Sigmoid colon (tissue), 6 donors: ENCODE measurements at regions not wholly inside any gene's neighbourhood (a gene's known extent, or its start where the extent isn't known, plus 50 kb on each side); places are given as distances from the start of the nearest gene placed in this dataset.

Source experiments
- DNase-seq: peaks from one replicate; pipeline ENCODE4 v3.0.0-alpha.2; 2019
- H3K27ac ChIP-seq, 4 donors: fragments of 200-600 bp; sonication (generic); one replicate each; pipeline ENCODE4 v1.5.1; 2016 to 2019; ENCODE audit warnings: mild to moderate bottlenecking in 1 of 4
- H3K27me3 ChIP-seq, 3 donors: fragments of 200-600 bp; sonication (generic); one replicate each; pipeline ENCODE4 v1.5.1; 2019; ENCODE audit warnings: mild to moderate bottlenecking in 1 of 3
- H3K36me3 ChIP-seq, 4 donors: fragments of 200-600 bp; sonication (generic); one replicate each; pipeline ENCODE4 v1.5.1; 2016 to 2019
- H3K4me1 ChIP-seq, 4 donors: fragments of 200-600 bp; sonication (generic); one replicate each; pipeline ENCODE4 v1.5.1; 2017 to 2019
- H3K4me3 ChIP-seq, 4 donors: fragments of 200-600 bp; sonication (generic); one replicate each; pipeline ENCODE4 v1.5.1; 2017 to 2019; ENCODE audit warnings: mild to moderate bottlenecking in 2 of 4, moderate library complexity in 1 of 4
- H3K9me3 ChIP-seq, 4 donors: fragments of 200-600 bp in 3 of 4; sonication (generic) in 3 of 4; one replicate each; pipeline versions ENCODE4 v1.5.1 to v1.6.1; 2013 to 2019
- CTCF ChIP-seq, 4 experiments: fragments of 450-650 bp in 3 of 4; fragments of 200-600 bp in 1 of 4; IDR thresholded peaks; one replicate each; pipeline ENCODE4 v1.5.1; 2016 to 2019; ENCODE audit warnings: antibody characterized with exemption in 4 of 4, mild to moderate bottlenecking in 3 of 4, moderate library complexity in 2 of 4
- EP300 ChIP-seq, 4 donors: sonication (generic); formaldehyde crosslinking; IDR thresholded peaks; one replicate each; pipeline ENCODE4 v1.6.1; 2017; ENCODE audit warnings: antibody characterized with exemption in 4 of 4
- POLR2A ChIP-seq, 2 donors: fragments of 450-650 bp; IDR thresholded peaks; one replicate each; pipeline ENCODE4 v1.6.1; 2016; ENCODE audit warnings: antibody characterized with exemption in 2 of 2, mild to moderate bottlenecking in 2 of 2, moderate library complexity in 2 of 2
- POLR2AphosphoS5 ChIP-seq, 4 donors: sonication (generic); formaldehyde crosslinking; IDR thresholded peaks; one replicate each; pipeline ENCODE4 v1.6.1; 2017; ENCODE audit warnings: antibody characterized with exemption in 4 of 4
- WGBS, 2 donors: extraction: QIAGEN DNeasy Blood & Tissue Kit; methylation state at CpG; one replicate each; pipeline ENCODE4 v1.1.7; 2013; 5-methylcytosine and 5-hydroxymethylcytosine counted together
- intact Hi-C: fragments of 100-400 bp; cut with DNase I; formaldehyde crosslinking; loops from one replicate; pipeline ENCODE4 v1.15.1; 2023
- donor health status: healthy with polysubstance abuse.
- donor health status: healthy.

- no peak for DNase-seq
- WGBS, 2 donors = 46 to 71% methylated on average over 2 of the region's 2 CpGs
- Histone ChIP-seq H3K27ac (no peak overlapping the region), H3K9me3 (no peaks in the 10 kb centered on the region), H3K36me3 (no peaks in the 10 kb centered on the region), H3K27me3 (no peaks in the 10 kb centered on the region), H3K4me1 (no peaks in the 10 kb centered on the region), H3K4me3 (no peak overlapping the region)
- TF ChIP-seq POLR2A (IDR thresholded peaks at IDR 0.05) = no peak
- no peak for TF ChIP-seq CTCF (IDR thresholded peaks at IDR 0.05)
- TF ChIP-seq EP300 (IDR thresholded peaks at IDR 0.05) = no peak
- intact Hi-C loops = no loop called here
These were observed 147.3 kb downstream of the UFM1 start for GRCh38 chr13:38496917-38497316.

GRCh38 chr13:38498271-38498670 is 148.6 kb downstream of the UFM1 start:
- WGBS, 2 donors = 93 to 94% methylated on average over 5 of the region's 5 CpGs
- no peak overlapping the region for H3K4me3 ChIP-seq
- H3K36me3 ChIP-seq = no peaks in the 10 kb centered on the region
- no peak overlapping the region for H3K27ac ChIP-seq
- no peaks in the 10 kb centered on the region for H3K9me3 ChIP-seq
- no peaks in the 10 kb centered on the region for H3K4me1 ChIP-seq
- no peaks in the 10 kb centered on the region for H3K27me3 ChIP-seq
- DNase-seq = no peak
- intact Hi-C loops = no loop called here
- TF ChIP-seq POLR2AphosphoS5 (IDR thresholded peaks at IDR 0.05) (no peak), CTCF (IDR thresholded peaks at IDR 0.05) (no peak), POLR2A (IDR thresholded peaks at IDR 0.05) (no peak), EP300 (IDR thresholded peaks at IDR 0.05) (no peak)

GRCh38 chr13:38514575-38514974 is 164.9 kb downstream of the UFM1 start:
- no peak overlapping the region for H3K4me3 ChIP-seq
- no peak for DNase-seq
- H3K9me3 ChIP-seq = no peaks in the 10 kb centered on the region
- intact Hi-C loops = no loop called here
- 56 to 68% methylated on average over 1 of the region's 1 CpG for WGBS, 2 donors
- H3K4me1 ChIP-seq = no peaks in the 10 kb centered on the region
- no peaks in the 10 kb centered on the region for H3K36me3 ChIP-seq
- H3K27me3 ChIP-seq = no peaks in the 10 kb centered on the region
- H3K27ac ChIP-seq = no peak overlapping the region
- TF ChIP-seq POLR2AphosphoS5 (IDR thresholded peaks at IDR 0.05) (no peak), EP300 (IDR thresholded peaks at IDR 0.05) (no peak), CTCF (IDR thresholded peaks at IDR 0.05) (no peak)

- 83% methylated on average over 4 of the region's 4 CpGs for WGBS, 2 donors
- TF ChIP-seq CTCF (IDR thresholded peaks at IDR 0.05) = no peak
- TF ChIP-seq POLR2A (IDR thresholded peaks at IDR 0.05) = no peak
- no peak for TF ChIP-seq EP300 (IDR thresholded peaks at IDR 0.05)
- TF ChIP-seq POLR2AphosphoS5 (IDR thresholded peaks at IDR 0.05) = no peak
- no peaks in the 10 kb centered on the region for H3K27me3 ChIP-seq
- intact Hi-C loops = no loop called here
- no peak overlapping the region for H3K4me3 ChIP-seq
- no peak for DNase-seq
- H3K27ac ChIP-seq = no peak overlapping the region
- H3K9me3 ChIP-seq = no peaks in the 10 kb centered on the region
- H3K36me3 ChIP-seq = no peaks in the 10 kb centered on the region
- no peaks in the 10 kb centered on the region for H3K4me1 ChIP-seq
These were observed 168.5 kb upstream of the FREM2 start for GRCh38 chr13:38518328-38518727.

- WGBS, 2 donors = 74 to 82% methylated on average over 6 of the region's 6 CpGs
- intact Hi-C loops = no loop called here
- Histone ChIP-seq H3K4me1 (no peaks in the 10 kb centered on the region), H3K27ac (no peak overlapping the region), H3K36me3 (no peaks in the 10 kb centered on the region), H3K9me3 (no peaks in the 10 kb centered on the region), H3K4me3 (no peak overlapping the region), H3K27me3 (no peaks in the 10 kb centered on the region)
- no peak for TF ChIP-seq POLR2A (IDR thresholded peaks at IDR 0.05)
- no peak for TF ChIP-seq CTCF (IDR thresholded peaks at IDR 0.05)
- TF ChIP-seq POLR2AphosphoS5 (IDR thresholded peaks at IDR 0.05) = no peak
- no peak for TF ChIP-seq EP300 (IDR thresholded peaks at IDR 0.05)
- no peak for DNase-seq
These were observed 167.5 kb upstream of the FREM2 start for GRCh38 chr13:38519229-38519911.
